GM12864 (cell line): ENCODE measurements at regions not wholly inside any gene's neighbourhood (a gene's known extent, or its start where the extent isn't known, plus 50 kb on each side); places are given as distances from the start of the nearest gene placed in this dataset.

ENCODE experiments used
- DNase-seq: peaks from one replicate; pipeline ENCODE4 v3.0.0-alpha.2; 2011; ENCODE audit warnings: low read depth
- H3K4me3 ChIP-seq: 2 replicates; pipeline ENCODE4 v1.5.1; 2011; ENCODE audit warnings: mild to moderate bottlenecking, low read depth, low read length, control low read depth
- CTCF ChIP-seq: IDR thresholded peaks from 2 replicates; pipeline ENCODE4 v1.5.1; 2011; ENCODE audit warnings: low read depth, mild to moderate bottlenecking, moderate library complexity, low read length, control low read depth, inconsistent platforms; ENCODE audit errors: missing control alignments

GRCh38 chr13:88883741-88884140, 1212.6 kb downstream of the SLITRK5 start:
- TF ChIP-seq CTCF = no peak
- H3K4me3 ChIP-seq = no peak overlapping the region
- DNase-seq = no peak

GRCh38 chr13:88887045-88887662, 1216.0 kb downstream of the SLITRK5 start:
- H3K4me3 ChIP-seq = no peak overlapping the region
- DNase-seq = no peak
- TF ChIP-seq CTCF = no peak

- no peak overlapping the region for H3K4me3 ChIP-seq
- no peak for DNase-seq
- TF ChIP-seq CTCF = no peak
Observed at GRCh38 chr13:88895261-88895941, 1224.2 kb downstream of the SLITRK5 start.

- no peak for TF ChIP-seq CTCF
- H3K4me3 ChIP-seq = no peak overlapping the region
- no peak for DNase-seq
Observed at GRCh38 chr13:88896466-88896865, 1225.3 kb downstream of the SLITRK5 start.

GRCh38 chr13:88908961-88909441, 1237.8 kb downstream of the SLITRK5 start:
- no peak for TF ChIP-seq CTCF
- no peak for DNase-seq

GRCh38 chr13:88919970-88920628, 1248.9 kb downstream of the SLITRK5 start:
- TF ChIP-seq CTCF = no peak
- no peak for DNase-seq
- H3K4me3 ChIP-seq = no peak overlapping the region

More at GRCh38 chr13:88908961-88909441, 1237.8 kb downstream of the SLITRK5 start:
- no peak overlapping the region for H3K4me3 ChIP-seq

GRCh38 chr13:88925954-88926353, 1254.8 kb downstream of the SLITRK5 start:
- DNase-seq = no peak

More at GRCh38 chr13:88925954-88926353, 1254.8 kb downstream of the SLITRK5 start:
- TF ChIP-seq CTCF = no peak
- H3K4me3 ChIP-seq = no peak overlapping the region
